Small intestine (tissue), 7 donors: ENCODE measurements at regions not wholly inside any gene's neighbourhood (a gene's known extent, or its start where the extent isn't known, plus 50 kb on each side); places are given as distances from the start of the nearest gene placed in this dataset.

Source experiments
- DNase-seq, 2 donors: peaks; one replicate each; pipeline versions ENCODE4 v3.0.0 to v3.0.0-alpha.2; 2013
- FAIRE-seq: peaks from 2 replicates; lab custom pipeline; 2012; peaks lifted over from hg19 to GRCh38; lab: Jason Lieb, UNC
- H3K27ac ChIP-seq, 3 donors: one replicate each; pipeline ENCODE4 v1.5.1; 2013; ENCODE audit warnings: low read length in 2 of 3, mild to moderate bottlenecking in 2 of 3, control low read depth in 1 of 3, inconsistent platforms in 1 of 3, low read depth in 1 of 3, moderate library complexity in 1 of 3
- H3K27me3 ChIP-seq, 3 donors: one replicate each; pipeline ENCODE4 v1.6.1; 2013; ENCODE audit warnings: low read length in 3 of 3, inconsistent platforms in 1 of 3; ENCODE audit not compliant: control insufficient read depth in 3 of 3, insufficient read depth in 3 of 3
- H3K36me3 ChIP-seq, 3 donors: one replicate each; pipeline ENCODE4 v1.6.1; 2013; ENCODE audit warnings: low read length in 3 of 3, inconsistent platforms in 1 of 3, low read depth in 1 of 3, mild to moderate bottlenecking in 1 of 3, moderate library complexity in 1 of 3; ENCODE audit not compliant: control insufficient read depth in 3 of 3, insufficient read depth in 2 of 3
- H3K4me1 ChIP-seq, 3 donors: one replicate each; pipeline ENCODE4 v1.6.1; 2013; ENCODE audit warnings: low read length in 2 of 3, inconsistent platforms in 1 of 3, low read depth in 1 of 3, mild to moderate bottlenecking in 1 of 3, moderate library complexity in 1 of 3; ENCODE audit not compliant: control insufficient read depth in 3 of 3, insufficient read depth in 2 of 3
- H3K4me3 ChIP-seq, 3 donors: one replicate each; pipeline ENCODE4 v1.5.1; 2013; ENCODE audit warnings: low read length in 3 of 3, control low read depth in 1 of 3, inconsistent platforms in 1 of 3, low read depth in 1 of 3, mild to moderate bottlenecking in 1 of 3, moderate library complexity in 1 of 3
- H3K9me3 ChIP-seq, 2 donors: one replicate each; pipeline ENCODE4 v1.6.1; 2013; ENCODE audit warnings: low read depth in 1 of 2, low read length in 1 of 2; ENCODE audit not compliant: control insufficient read depth in 2 of 2, insufficient read depth in 1 of 2
- WGBS, 3 donors: extraction: QIAGEN DNeasy Blood & Tissue Kit; methylation state at CpG; one replicate each; pipeline ENCODE4 v1.1.7; 2013; 5-methylcytosine and 5-hydroxymethylcytosine counted together
- donor health status: healthy with polysubstance abuse.
- donor health status: control.
- donor health status: control.
- donor health status: Bipolar disorder and iron deficiency.
- donor health status: healthy.

DNA sequence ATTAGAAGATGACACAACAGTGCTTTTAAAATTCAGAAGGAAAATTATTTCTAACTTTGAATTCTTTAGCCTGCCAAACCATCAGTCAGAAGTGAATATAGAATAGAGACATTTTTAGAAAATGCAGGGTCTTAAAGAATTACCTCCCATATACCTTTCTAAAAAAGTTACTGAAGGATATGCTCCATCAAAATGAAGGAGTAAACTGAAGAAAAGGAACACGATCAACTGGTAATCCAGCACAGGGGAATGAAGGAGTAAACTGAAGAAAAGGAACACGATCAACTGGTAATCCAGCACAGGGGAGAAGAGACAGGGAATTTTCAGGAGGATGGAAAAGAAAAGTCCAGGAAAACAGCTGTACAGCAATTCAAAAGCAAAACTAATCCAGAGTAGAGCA, 75.4 kb upstream of the LDLRAD3 start:
- 87 to 94% (median 92%) methylated on average over 2 of the region's 2 CpGs for WGBS, 3 donors
- DNase-seq (no peak), FAIRE-seq (no peak)
- Histone ChIP-seq H3K4me1 (no peaks in the 10 kb centered on the region), H3K9me3 (peaks cover 0 to 3% of the 10 kb centered on the region in 2 donors), H3K4me3 (no peak overlapping the region), H3K27ac (no peak overlapping the region), H3K36me3 (no peaks in the 10 kb centered on the region), H3K27me3 (no peaks in the 10 kb centered on the region)

- Histone ChIP-seq H3K9me3 (no peaks in the 10 kb centered on the region), H3K27ac (no peak overlapping the region), H3K4me1 (peaks cover 0 to 3% (median 3%) of the 10 kb centered on the region in 3 donors), H3K36me3 (no peaks in the 10 kb centered on the region), H3K27me3 (no peaks in the 10 kb centered on the region), H3K4me3 (no peak overlapping the region)
- WGBS, 3 donors: 9 to 67% (median 39%) methylated on average over 3 of the region's 3 CpGs
- no peak for FAIRE-seq
- peak in 1 of 2 donors; percentile 14 for DNase-seq
Measured at GRCh38 chr11:35873721-35874120, 70.1 kb upstream of the LDLRAD3 start.

DNA sequence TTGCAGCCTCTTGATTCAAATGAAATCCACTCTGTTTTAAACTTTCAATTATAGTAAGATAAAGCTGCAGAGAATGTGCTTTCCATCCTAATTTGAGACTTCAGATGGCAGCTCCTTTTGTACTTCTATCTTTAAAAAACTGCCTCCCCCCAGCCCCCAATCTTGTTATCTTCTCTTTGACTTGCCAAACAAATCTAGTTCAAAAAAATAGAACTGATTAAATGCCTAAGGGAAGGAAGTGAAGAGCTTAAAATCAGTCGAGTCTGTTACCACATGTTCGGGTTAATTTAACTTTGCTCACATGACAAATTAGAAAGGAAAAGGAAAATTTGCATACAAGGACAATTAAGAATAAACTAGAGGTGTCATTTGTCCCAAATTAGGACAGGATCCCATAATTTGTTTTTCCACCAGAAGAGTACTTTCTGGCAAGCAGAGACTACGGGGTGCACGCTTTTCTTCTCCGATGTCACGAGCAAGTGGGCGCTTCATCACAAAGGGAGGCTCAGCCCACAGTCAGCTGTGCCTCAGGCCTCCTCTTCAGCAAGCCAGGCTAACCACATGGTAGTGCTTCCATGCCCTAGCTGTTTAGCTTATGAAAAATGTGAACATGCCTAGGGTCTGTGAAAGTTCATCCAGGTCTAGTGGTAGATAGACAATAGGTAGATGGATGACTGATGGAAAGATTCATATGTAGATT, 69.0 kb upstream of the LDLRAD3 start:
- no peak for FAIRE-seq
- Histone ChIP-seq H3K4me3 (no peak overlapping the region), H3K4me1 (peaks cover 0 to 3% (median 3%) of the 10 kb centered on the region in 3 donors), H3K36me3 (no peaks in the 10 kb centered on the region), H3K27me3 (no peaks in the 10 kb centered on the region), H3K27ac (no peak overlapping the region), H3K9me3 (no peaks in the 10 kb centered on the region)
- DNase-seq: no peak
- WGBS, 3 donors: 79 to 81% (median 80%) methylated on average over 7 of the region's 7 CpGs

DNA sequence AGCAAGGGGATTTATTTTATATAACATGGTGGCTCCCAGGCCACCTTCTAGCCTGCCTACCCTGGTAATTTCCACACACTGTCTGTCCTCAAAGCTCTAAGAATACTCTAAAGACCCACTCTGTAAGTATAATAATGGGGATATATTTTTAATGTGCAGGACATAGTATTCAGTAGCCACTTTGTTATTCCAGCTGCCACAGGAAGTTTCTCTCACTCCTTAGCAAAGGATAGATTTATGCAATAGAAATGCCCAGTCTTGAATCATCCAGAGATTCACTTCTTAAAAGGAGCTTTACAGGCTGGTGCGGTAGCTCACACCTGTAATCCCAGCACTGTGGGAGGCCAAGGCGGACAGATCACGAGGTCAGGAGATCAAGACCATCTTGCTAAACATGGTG, 68.4 kb upstream of the LDLRAD3 start:
- Histone ChIP-seq H3K27ac (no peak overlapping the region), H3K36me3 (no peaks in the 10 kb centered on the region), H3K9me3 (no peaks in the 10 kb centered on the region), H3K27me3 (no peaks in the 10 kb centered on the region), H3K4me3 (no peak overlapping the region), H3K4me1 (peaks cover 0 to 3% (median 3%) of the 10 kb centered on the region in 3 donors)
- no peak for DNase-seq
- FAIRE-seq: no peak
- WGBS, 3 donors: 93 to 95% (median 94%) methylated on average over 3 of the region's 3 CpGs

DNA sequence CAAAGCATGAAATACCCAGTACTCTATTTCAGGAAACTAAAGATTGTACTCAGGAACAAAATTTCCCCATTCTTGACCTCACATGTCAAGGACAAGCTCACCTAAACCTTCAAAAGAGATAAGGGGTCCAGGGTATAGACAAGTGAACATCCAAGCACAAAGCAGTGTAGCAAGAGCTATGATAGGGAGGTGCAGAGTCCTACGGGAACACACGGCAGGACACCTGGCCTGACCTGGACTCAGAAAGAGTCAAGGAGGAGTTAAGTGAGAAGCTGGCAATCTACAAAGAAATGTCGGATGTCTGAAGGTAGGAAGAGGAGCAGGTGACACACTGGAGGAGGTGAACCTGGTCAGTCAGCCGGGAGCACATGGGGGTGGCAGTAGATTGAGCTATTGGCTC, 67.1 kb upstream of the LDLRAD3 start:
- Histone ChIP-seq H3K4me1 (peaks cover 0 to 3% (median 3%) of the 10 kb centered on the region in 3 donors), H3K36me3 (no peaks in the 10 kb centered on the region), H3K27me3 (no peaks in the 10 kb centered on the region), H3K4me3 (no peak overlapping the region), H3K9me3 (no peaks in the 10 kb centered on the region), H3K27ac (no peak overlapping the region)
- WGBS, 3 donors: 46 to 69% (median 50%) methylated on average over 4 of the region's 4 CpGs
- DNase-seq (peak in 1 of 2 donors; percentile 56), FAIRE-seq (no peak)

DNA sequence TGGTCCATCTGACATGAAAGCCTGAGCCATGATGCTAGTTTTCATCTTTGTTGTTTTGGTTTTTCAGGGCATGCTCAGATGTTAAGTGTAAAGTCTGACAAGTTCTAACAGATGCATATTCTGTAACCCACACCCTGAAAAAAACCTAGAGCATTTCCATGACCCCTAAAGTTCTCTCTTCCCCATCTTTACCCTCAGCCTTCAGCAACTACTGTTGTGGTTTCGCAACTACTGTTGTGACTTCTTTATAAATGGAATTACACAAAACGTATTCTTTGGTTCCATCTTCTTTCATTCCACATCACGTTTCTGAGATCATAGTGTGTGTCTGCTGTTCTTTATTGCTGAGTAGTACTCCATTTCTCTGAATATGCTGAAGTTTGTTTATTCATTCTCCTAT, 65.1 kb upstream of the LDLRAD3 start:
- 76 to 82% (median 78%) methylated on average over 3 of the region's 3 CpGs for WGBS, 3 donors
- DNase-seq (no peak), FAIRE-seq (no peak)
- Histone ChIP-seq H3K27ac (no peak overlapping the region), H3K4me1 (peaks cover 0 to 3% (median 3%) of the 10 kb centered on the region in 3 donors), H3K36me3 (no peaks in the 10 kb centered on the region), H3K27me3 (no peaks in the 10 kb centered on the region), H3K9me3 (no peaks in the 10 kb centered on the region), H3K4me3 (no peak overlapping the region)

DNA sequence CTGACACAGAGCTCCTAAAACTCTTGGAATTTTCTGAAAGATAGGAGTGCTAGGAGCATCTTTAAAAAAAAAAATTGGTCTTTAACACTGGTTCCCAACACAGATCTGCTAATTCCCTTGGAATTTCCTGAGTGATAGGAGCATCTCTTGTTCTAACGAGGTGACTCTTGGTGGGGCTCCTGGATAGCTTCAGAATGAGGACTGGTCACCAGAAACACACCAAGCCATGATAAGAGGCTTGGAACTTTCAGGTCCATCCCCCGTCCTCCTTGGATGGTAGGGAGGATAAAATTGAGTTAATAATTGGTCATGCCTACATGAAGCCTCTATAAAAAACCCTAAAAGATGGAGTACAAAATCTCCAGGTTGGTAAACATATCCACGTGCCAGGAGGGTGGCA, 64.5 kb upstream of the LDLRAD3 start:
- Histone ChIP-seq H3K27ac (no peak overlapping the region), H3K36me3 (no peaks in the 10 kb centered on the region), H3K27me3 (no peaks in the 10 kb centered on the region), H3K4me1 (peaks cover 0 to 3% (median 0%) of the 10 kb centered on the region in 3 donors), H3K4me3 (no peak overlapping the region), H3K9me3 (no peaks in the 10 kb centered on the region)
- no peak for FAIRE-seq
- 36 to 57% (median 41%) methylated on average over 3 of the region's 3 CpGs for WGBS, 3 donors
- no peak for DNase-seq

GRCh38 chr11:35886759-35887158, 57.1 kb upstream of the LDLRAD3 start:
- no peaks in the 10 kb centered on the region for H3K36me3 ChIP-seq
- no peaks in the 10 kb centered on the region for H3K27me3 ChIP-seq
- DNase-seq (no peak), FAIRE-seq (no peak)
- WGBS, 3 donors: 88 to 94% (median 93%) methylated on average over 2 of the region's 2 CpGs
- H3K9me3 ChIP-seq: no peaks in the 10 kb centered on the region
- H3K4me1 ChIP-seq: peaks cover 0 to 10% (median 0%) of the 10 kb centered on the region in 3 donors
- no peak overlapping the region for H3K27ac ChIP-seq
- H3K4me3 ChIP-seq: no peak overlapping the region

GRCh38 chr11:35887737-35888136, 56.1 kb upstream of the LDLRAD3 start:
- DNase-seq: no peak
- no peak overlapping the region for H3K27ac ChIP-seq
- no peaks in the 10 kb centered on the region for H3K36me3 ChIP-seq

More at GRCh38 chr11:35887737-35888136, 56.1 kb upstream of the LDLRAD3 start:
- Histone ChIP-seq H3K4me1 (peaks cover 0 to 16% (median 0%) of the 10 kb centered on the region in 3 donors), H3K27me3 (no peaks in the 10 kb centered on the region), H3K9me3 (peaks cover 0 to 7% of the 10 kb centered on the region in 2 donors), H3K4me3 (no peak overlapping the region)
- WGBS, 3 donors: 92 to 96% (median 93%) methylated on average over 3 of the region's 3 CpGs
- FAIRE-seq: no peak
